ENCODE measurements at regions not wholly inside any gene's neighbourhood (a gene's known extent, or its start where the extent isn't known, plus 50 kb on each side); places are given as distances from the start of the nearest gene placed in this dataset.

DNA sequence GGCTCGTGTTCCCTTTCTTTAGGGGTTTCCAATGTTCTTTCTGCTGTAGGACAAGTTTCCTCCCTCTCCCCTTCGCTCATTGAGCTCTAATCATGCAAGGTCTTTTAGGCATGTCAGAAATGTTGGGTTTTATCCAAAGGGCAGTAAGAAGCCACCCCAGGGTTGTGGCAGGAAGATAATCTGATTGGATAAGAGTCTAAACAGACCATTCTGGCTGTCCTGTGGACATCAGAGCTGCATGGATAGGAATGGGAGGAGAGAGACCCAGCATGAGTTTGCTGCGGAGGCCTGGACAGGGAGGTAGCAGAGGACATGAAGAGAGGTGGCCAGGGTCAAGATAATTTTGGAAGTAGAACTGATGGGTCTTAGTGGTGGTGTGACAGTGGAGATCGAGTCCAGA is 88.2 kb downstream of the ACKR3 start:
- no peak for TF ChIP-seq POLR2A (IDR thresholded peaks at IDR 0.05)
- TF ChIP-seq, protein P1, sequence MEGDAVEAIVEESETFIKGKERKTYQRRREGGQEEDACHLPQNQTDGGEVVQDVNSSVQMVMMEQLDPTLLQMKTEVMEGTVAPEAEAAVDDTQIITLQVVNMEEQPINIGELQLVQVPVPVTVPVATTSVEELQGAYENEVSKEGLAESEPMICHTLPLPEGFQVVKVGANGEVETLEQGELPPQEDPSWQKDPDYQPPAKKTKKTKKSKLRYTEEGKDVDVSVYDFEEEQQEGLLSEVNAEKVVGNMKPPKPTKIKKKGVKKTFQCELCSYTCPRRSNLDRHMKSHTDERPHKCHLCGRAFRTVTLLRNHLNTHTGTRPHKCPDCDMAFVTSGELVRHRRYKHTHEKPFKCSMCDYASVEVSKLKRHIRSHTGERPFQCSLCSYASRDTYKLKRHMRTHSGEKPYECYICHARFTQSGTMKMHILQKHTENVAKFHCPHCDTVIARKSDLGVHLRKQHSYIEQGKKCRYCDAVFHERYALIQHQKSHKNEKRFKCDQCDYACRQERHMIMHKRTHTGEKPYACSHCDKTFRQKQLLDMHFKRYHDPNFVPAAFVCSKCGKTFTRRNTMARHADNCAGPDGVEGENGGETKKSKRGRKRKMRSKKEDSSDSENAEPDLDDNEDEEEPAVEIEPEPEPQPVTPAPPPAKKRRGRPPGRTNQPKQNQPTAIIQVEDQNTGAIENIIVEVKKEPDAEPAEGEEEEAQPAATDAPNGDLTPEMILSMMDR (IDR thresholded peaks at IDR 0.05) = no peak

All from ovary (tissue), 3 donors.